A673 (cell line): ENCODE measurements at regions not wholly inside any gene's neighbourhood (a gene's known extent, or its start where the extent isn't known, plus 50 kb on each side); places are given as distances from the start of the nearest gene placed in this dataset.

ENCODE experiments used
- BruUV-seq: library from RNA; stranded (reverse); fragments of 400-500 nt; replicated peaks from 2 replicates; lab custom pipeline; 2021; lab: Mats Ljungman, UMichigan
- CTCF ChIA-PET: fragments of 300-600 bp; sonication (Branson Sonifier 250); formaldehyde crosslinking; loops from one replicate; lab custom pipeline; 2022; ENCODE audit warnings: antibody characterized with exemption; lab: Charles Lee
- POLR2A ChIA-PET: fragments of 300-600 bp; sonication (Branson Sonifier 250); formaldehyde crosslinking; loops from one replicate; lab custom pipeline; 2022; ENCODE audit warnings: antibody characterized with exemption; ENCODE audit not compliant: low non-redundant PET; lab: Charles Lee
- DNase-seq: peaks from one replicate; pipeline ENCODE4 v3.0.0-alpha.2; 2015; ENCODE audit warnings: low spot score
- H3K27ac ChIP-seq: fragments of 200-600 bp; sonication (generic); 2 replicates; pipeline ENCODE4 v1.5.1; 2016; ENCODE audit warnings: mixed run types, low read depth, mild to moderate bottlenecking, mixed read lengths, antibody characterized with exemption, low read length; ENCODE audit not compliant: poor library complexity, severe bottlenecking
- H3K27me3 ChIP-seq: fragments of 200-600 bp; sonication (generic); replicated peaks from 2 replicates; pipeline ENCODE4 v1.6.1; 2017; ENCODE audit warnings: mixed run types, low read depth, mild to moderate bottlenecking, mixed read lengths, antibody characterized with exemption, low read length; ENCODE audit not compliant: insufficient read depth, poor library complexity
- H3K36me3 ChIP-seq: fragments of 200-600 bp; sonication (generic); 2 replicates; pipeline ENCODE4 v1.6.1; 2016; ENCODE audit warnings: mixed run types, mild to moderate bottlenecking, mixed read lengths, antibody characterized with exemption, low read length; ENCODE audit not compliant: insufficient read depth, poor library complexity, severe bottlenecking
- H3K4me1 ChIP-seq: fragments of 200-600 bp; sonication (generic); 2 replicates; pipeline ENCODE4 v1.6.1; 2017; ENCODE audit warnings: mixed run types, mild to moderate bottlenecking, mixed read lengths, antibody characterized with exemption, low read length; ENCODE audit not compliant: insufficient read depth, poor library complexity, severe bottlenecking
- H3K4me3 ChIP-seq: fragments of 200-600 bp; sonication (generic); 2 replicates; pipeline ENCODE4 v1.5.1; 2016; ENCODE audit warnings: low read depth, mixed run types, mild to moderate bottlenecking, mixed read lengths, low read length; ENCODE audit not compliant: poor library complexity, severe bottlenecking
- H3K9me3 ChIP-seq: fragments of 200-600 bp; sonication (generic); 2 replicates; pipeline ENCODE4 v1.6.1; 2016; ENCODE audit warnings: mixed run types, low read depth, mild to moderate bottlenecking, mixed read lengths, antibody characterized with exemption, low read length; ENCODE audit not compliant: poor library complexity, severe bottlenecking
- EZH2 ChIP-seq: fragments of 200-600 bp; sonication (generic); IDR thresholded peaks from 2 replicates; pipeline ENCODE4 v1.6.1; 2017; ENCODE audit warnings: borderline replicate concordance, low read depth, mild to moderate bottlenecking, mixed read lengths, antibody characterized with exemption, low read length; ENCODE audit not compliant: poor library complexity, severe bottlenecking
- intact Hi-C: fragments of 100-400 bp; cut with micrococcal nuclease; formaldehyde crosslinking; loops from one replicate; pipeline ENCODE4 v1.10.0; 2022; ENCODE audit not compliant: unreplicated experiment
- TF ChIP-seq, protein P1 (sequence below): fragments of 300-800, 200-600 bp; sonication (generic); conservative IDR thresholded peaks from 2 replicates; pipeline ENCODE4 v1.5.1; 2017; ENCODE audit warnings: low read depth, mild to moderate bottlenecking, antibody characterized with exemption, low read length, moderate library complexity, mixed read lengths

DNA sequence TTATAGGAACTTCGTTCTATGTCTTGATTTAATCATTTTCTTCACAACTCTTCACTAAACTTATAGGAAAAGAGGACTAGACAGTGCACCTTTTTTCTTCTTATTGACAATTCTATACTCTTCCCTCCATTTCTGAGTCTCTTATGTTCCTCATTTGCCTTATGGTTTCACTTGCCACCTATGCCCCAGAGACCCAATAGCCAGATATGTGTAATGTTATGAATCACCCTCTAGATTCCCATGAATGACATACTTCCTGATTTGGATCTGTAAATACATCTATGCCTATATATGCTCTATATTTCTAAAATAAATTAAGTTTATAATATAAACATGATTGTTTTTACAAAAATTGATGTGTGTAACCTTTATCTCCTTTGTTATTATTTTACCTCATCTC lies 514.1 kb upstream of the MEF2C start:
- no peaks in the 10 kb centered on the region for H3K27me3 ChIP-seq
- intact Hi-C loops: no loop called here
- no peaks in the 10 kb centered on the region for H3K36me3 ChIP-seq
- no peaks in the 10 kb centered on the region for H3K4me1 ChIP-seq
- DNase-seq: no peak
- H3K4me3 ChIP-seq: no peak overlapping the region
- H3K27ac ChIP-seq: no peak overlapping the region
- TF ChIP-seq, protein P1, sequence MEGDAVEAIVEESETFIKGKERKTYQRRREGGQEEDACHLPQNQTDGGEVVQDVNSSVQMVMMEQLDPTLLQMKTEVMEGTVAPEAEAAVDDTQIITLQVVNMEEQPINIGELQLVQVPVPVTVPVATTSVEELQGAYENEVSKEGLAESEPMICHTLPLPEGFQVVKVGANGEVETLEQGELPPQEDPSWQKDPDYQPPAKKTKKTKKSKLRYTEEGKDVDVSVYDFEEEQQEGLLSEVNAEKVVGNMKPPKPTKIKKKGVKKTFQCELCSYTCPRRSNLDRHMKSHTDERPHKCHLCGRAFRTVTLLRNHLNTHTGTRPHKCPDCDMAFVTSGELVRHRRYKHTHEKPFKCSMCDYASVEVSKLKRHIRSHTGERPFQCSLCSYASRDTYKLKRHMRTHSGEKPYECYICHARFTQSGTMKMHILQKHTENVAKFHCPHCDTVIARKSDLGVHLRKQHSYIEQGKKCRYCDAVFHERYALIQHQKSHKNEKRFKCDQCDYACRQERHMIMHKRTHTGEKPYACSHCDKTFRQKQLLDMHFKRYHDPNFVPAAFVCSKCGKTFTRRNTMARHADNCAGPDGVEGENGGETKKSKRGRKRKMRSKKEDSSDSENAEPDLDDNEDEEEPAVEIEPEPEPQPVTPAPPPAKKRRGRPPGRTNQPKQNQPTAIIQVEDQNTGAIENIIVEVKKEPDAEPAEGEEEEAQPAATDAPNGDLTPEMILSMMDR: no peak
- TF ChIP-seq EZH2: no peak
- POLR2A ChIA-PET: no interaction called here
- BruUV-seq: no TSS peak
- H3K9me3 ChIP-seq: no peaks in the 10 kb centered on the region
- CTCF ChIA-PET: no interaction called here

DNA sequence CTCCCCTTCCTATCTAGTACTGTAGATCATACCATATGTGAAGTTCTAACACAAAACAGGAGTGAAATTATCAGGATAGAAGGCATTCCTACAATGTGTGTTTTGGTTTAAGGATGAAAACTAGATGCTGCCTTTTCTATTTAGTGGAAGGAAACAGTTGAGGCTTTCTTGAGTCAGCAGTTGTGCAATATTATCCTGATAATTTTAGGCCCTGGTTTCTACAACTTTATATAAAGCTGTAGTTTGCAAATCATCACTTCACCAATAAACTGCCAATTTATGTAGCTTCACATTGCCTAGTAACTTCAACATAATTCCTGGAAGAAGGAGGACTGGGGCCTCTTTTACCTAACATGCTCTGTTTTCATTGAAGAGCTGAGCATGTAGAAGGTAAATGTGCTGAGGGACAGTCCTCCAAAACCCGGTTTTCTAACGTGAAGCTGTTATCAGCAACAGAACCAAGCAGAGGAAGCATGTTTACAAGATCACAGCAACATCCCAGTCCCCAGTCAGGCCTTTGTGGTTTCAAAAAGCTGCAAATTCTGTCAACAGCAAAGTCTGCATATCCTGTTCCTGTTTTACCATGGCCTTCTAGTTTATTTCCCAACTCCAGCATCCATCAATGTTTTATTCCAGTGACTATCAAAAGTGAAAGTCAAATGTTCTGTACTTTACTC lies 513.4 kb upstream of the MEF2C start:
- TF ChIP-seq, protein P1: no peak
- TF ChIP-seq EZH2: no peak
- Histone ChIP-seq H3K27me3 (no peaks in the 10 kb centered on the region), H3K36me3 (no peaks in the 10 kb centered on the region), H3K4me3 (no peak overlapping the region), H3K9me3 (no peaks in the 10 kb centered on the region), H3K27ac (no peak overlapping the region), H3K4me1 (no peaks in the 10 kb centered on the region)
- ChIA-PET POLR2A (no interaction called here), CTCF (no interaction called here)
- no TSS peak for BruUV-seq
- DNase-seq: no peak
- intact Hi-C loops: no loop called here

DNA sequence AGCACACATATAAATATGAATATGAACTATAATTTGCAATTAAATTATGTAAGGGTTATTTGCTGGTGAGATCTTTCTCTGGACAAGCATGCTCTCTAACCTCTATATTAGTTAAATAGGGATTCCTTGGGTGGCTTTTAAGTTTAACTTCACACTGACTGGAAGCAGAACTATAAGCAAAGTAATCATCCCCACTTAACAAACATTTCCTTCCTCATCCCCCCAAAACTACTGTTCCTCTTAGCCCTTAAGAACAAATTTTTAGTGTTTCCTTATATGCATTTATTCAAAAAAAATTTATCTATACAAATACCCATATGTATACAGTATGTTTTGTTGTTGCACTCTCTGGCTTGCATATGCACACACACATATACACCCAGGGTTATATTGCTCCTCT lies 512.1 kb upstream of the MEF2C start:
- no TSS peak for BruUV-seq
- POLR2A ChIA-PET: no interaction called here
- Histone ChIP-seq H3K27ac (no peak overlapping the region), H3K9me3 (no peaks in the 10 kb centered on the region), H3K36me3 (no peaks in the 10 kb centered on the region), H3K4me1 (no peaks in the 10 kb centered on the region), H3K4me3 (no peak overlapping the region), H3K27me3 (no peaks in the 10 kb centered on the region)
- TF ChIP-seq, protein P1: no peak
- no peak for TF ChIP-seq EZH2
- DNase-seq: no peak
- CTCF ChIA-PET: no interaction called here
- intact Hi-C loops: no loop called here
